Gastrocnemius medialis (tissue), 4 donors: ENCODE measurements at regions not wholly inside any gene's neighbourhood (a gene's known extent, or its start where the extent isn't known, plus 50 kb on each side); places are given as distances from the start of the nearest gene placed in this dataset.

Experiments used
- POLR2A ChIP-seq, 2 donors: fragments of 450-650 bp; IDR thresholded peaks; one replicate each; pipeline ENCODE4 v1.6.1; 2017; ENCODE audit warnings: antibody characterized with exemption in 2 of 2, mild to moderate bottlenecking in 2 of 2, moderate library complexity in 2 of 2
- TF ChIP-seq, protein P1 (sequence below), 5 experiments: fragments of 450-650 bp in 3 of 5; fragments of 200-600 bp in 2 of 5; sonication (generic) in 2 of 5; IDR thresholded peaks in 4 of 5; conservative IDR thresholded peaks in 1 of 5; 1 replicate in 4 of 5; 2 replicates in 1 of 5; pipeline ENCODE4 v1.5.1; 2016 to 2019; ENCODE audit warnings: antibody characterized with exemption in 5 of 5, mild to moderate bottlenecking in 3 of 5, moderate library complexity in 3 of 5

DNA sequence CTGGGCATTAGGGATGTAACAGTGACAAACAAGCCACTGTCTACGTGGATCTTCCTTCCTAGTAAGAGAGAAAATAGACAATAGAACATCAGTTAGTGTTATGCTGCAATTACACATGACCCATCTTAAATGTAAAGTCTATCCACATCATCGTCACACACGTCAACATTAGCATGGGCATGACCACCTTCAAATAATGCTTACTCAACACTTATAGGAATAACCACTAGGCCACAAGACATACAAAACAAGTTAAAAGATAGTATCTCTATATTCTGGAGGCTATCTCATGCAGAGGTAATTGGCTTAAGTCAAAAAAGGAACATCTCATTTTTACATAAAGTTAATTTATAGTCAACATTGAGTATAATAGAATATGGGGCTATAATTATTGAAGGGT is 156.5 kb downstream of the MOXD1 start:
- TF ChIP-seq, protein P1, sequence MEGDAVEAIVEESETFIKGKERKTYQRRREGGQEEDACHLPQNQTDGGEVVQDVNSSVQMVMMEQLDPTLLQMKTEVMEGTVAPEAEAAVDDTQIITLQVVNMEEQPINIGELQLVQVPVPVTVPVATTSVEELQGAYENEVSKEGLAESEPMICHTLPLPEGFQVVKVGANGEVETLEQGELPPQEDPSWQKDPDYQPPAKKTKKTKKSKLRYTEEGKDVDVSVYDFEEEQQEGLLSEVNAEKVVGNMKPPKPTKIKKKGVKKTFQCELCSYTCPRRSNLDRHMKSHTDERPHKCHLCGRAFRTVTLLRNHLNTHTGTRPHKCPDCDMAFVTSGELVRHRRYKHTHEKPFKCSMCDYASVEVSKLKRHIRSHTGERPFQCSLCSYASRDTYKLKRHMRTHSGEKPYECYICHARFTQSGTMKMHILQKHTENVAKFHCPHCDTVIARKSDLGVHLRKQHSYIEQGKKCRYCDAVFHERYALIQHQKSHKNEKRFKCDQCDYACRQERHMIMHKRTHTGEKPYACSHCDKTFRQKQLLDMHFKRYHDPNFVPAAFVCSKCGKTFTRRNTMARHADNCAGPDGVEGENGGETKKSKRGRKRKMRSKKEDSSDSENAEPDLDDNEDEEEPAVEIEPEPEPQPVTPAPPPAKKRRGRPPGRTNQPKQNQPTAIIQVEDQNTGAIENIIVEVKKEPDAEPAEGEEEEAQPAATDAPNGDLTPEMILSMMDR (IDR thresholded peaks at IDR 0.05 in 4 of 5, conservative IDR thresholded peaks at IDR 0.05 in 1 of 5), result no peak
- no peak for TF ChIP-seq POLR2A (IDR thresholded peaks at IDR 0.05)
